OCI-LY3 (cell line): ENCODE measurements at regions not wholly inside any gene's neighbourhood (a gene's known extent, or its start where the extent isn't known, plus 50 kb on each side); places are given as distances from the start of the nearest gene placed in this dataset.

Source experiments
- H2AFZ ChIP-seq: fragments of 200-600, 300-600 bp; shearing (Covaris generic); 2 replicates; pipeline ENCODE4 v1.6.0; 2014; ENCODE audit warnings: antibody characterized with exemption, low read depth, low read length
- H3K27ac ChIP-seq: fragments of 200-600, 300-600 bp; sonication (generic); 2 replicates; pipeline ENCODE4 v1.5.1; 2014; ENCODE audit warnings: mild to moderate bottlenecking, low read length, moderate library complexity, mixed read lengths
- H3K27me3 ChIP-seq: fragments of 200-600, 300-600 bp; sonication (generic); 2 replicates; pipeline ENCODE4 v1.6.1; 2014; ENCODE audit warnings: low read depth, low read length, mixed read lengths
- H3K36me3 ChIP-seq: fragments of 200-600, 300-600 bp; sonication (generic); replicated peaks from 2 replicates; pipeline ENCODE3; 2014; ENCODE audit warnings: low read depth, low read length, mixed read lengths
- H3K4me1 ChIP-seq: fragments of 300-600, 200-600 bp; sonication (generic); 2 replicates; pipeline ENCODE4 v1.6.1; 2014; ENCODE audit warnings: low read length, mixed read lengths
- H3K4me2 ChIP-seq: fragments of 200-600, 300-600 bp; sonication (generic); 2 replicates; pipeline ENCODE4 v1.6.1; 2014; ENCODE audit warnings: low read length, mixed read lengths
- H3K4me3 ChIP-seq: fragments of 300-600, 200-600 bp; sonication (generic); 2 replicates; pipeline ENCODE4 v1.5.1; 2014; ENCODE audit warnings: antibody characterized with exemption, mild to moderate bottlenecking, low read length, moderate library complexity
- H3K79me2 ChIP-seq: fragments of 300-600, 200-600 bp; shearing (Covaris generic); 2 replicates; pipeline ENCODE4 v1.6.1; 2014; ENCODE audit warnings: mild to moderate bottlenecking, low read length, mixed read lengths
- H3K9ac ChIP-seq: fragments of 300-600, 200-600 bp; shearing (Covaris generic); 2 replicates; pipeline ENCODE4 v1.6.0; 2014; ENCODE audit warnings: mild to moderate bottlenecking, low read length, moderate library complexity
- H3K9me3 ChIP-seq: fragments of 200-600, 300-600 bp; shearing (Covaris generic); 2 replicates; pipeline ENCODE4 v1.6.1; 2014; ENCODE audit warnings: low read length, mixed read lengths; ENCODE audit not compliant: insufficient read depth
- H4K20me1 ChIP-seq: fragments of 200-600, 300-600 bp; sonication (generic); 2 replicates; pipeline ENCODE4 v1.6.1; 2016; ENCODE audit warnings: low read length, mixed read lengths; ENCODE audit not compliant: insufficient read depth
- CTCF ChIP-seq: fragments of 200-600, 300-600 bp; sonication (generic); IDR thresholded peaks from 2 replicates; pipeline ENCODE4 v1.5.1; 2014; ENCODE audit warnings: antibody characterized with exemption, low read length, low read depth
- EZH2phosphoT487 ChIP-seq: fragments of 200-600 bp; shearing (Covaris generic); IDR thresholded peaks from 2 replicates; pipeline ENCODE4 v1.6.1; 2018; ENCODE audit warnings: antibody characterized with exemption, mixed run types, low read depth

GRCh38 chr10:81000781-81001180 is 463.1 kb downstream of the SH2D4B start:
- H2AFZ ChIP-seq: no peak overlapping the region
- H3K9ac ChIP-seq: no peak overlapping the region
- no peaks in the 10 kb centered on the region for H3K36me3 ChIP-seq
- H3K9me3 ChIP-seq: no peaks in the 10 kb centered on the region
- H3K4me1 ChIP-seq: no peaks in the 10 kb centered on the region
- H3K79me2 ChIP-seq: no peaks in the 10 kb centered on the region
- H4K20me1 ChIP-seq: no peaks in the 10 kb centered on the region
- no peak overlapping the region for H3K4me3 ChIP-seq
- H3K27ac ChIP-seq: no peak overlapping the region
- no peak for TF ChIP-seq EZH2phosphoT487
- H3K27me3 ChIP-seq: no peaks in the 10 kb centered on the region
- H3K4me2 ChIP-seq: no peak overlapping the region

- Histone ChIP-seq H3K4me2 (no peak overlapping the region), H3K27ac (no peak overlapping the region), H3K4me1 (no peaks in the 10 kb centered on the region), H2AFZ (no peak overlapping the region), H4K20me1 (no peaks in the 10 kb centered on the region), H3K4me3 (no peak overlapping the region), H3K79me2 (no peaks in the 10 kb centered on the region), H3K36me3 (no peaks in the 10 kb centered on the region), H3K27me3 (no peaks in the 10 kb centered on the region), H3K9me3 (no peaks in the 10 kb centered on the region), H3K9ac (no peak overlapping the region)
- TF ChIP-seq EZH2phosphoT487 (no peak), CTCF (no peak)
Observed at GRCh38 chr10:81002382-81002781, 464.7 kb downstream of the SH2D4B start.

- no peaks in the 10 kb centered on the region for H3K4me1 ChIP-seq
- no peak overlapping the region for H3K9ac ChIP-seq
- no peak overlapping the region for H3K27ac ChIP-seq
- no peak overlapping the region for H2AFZ ChIP-seq
- no peak overlapping the region for H3K4me2 ChIP-seq
- no peaks in the 10 kb centered on the region for H3K9me3 ChIP-seq
- no peak overlapping the region for H3K4me3 ChIP-seq
- no peaks in the 10 kb centered on the region for H4K20me1 ChIP-seq
- H3K27me3 ChIP-seq: no peaks in the 10 kb centered on the region
- H3K36me3 ChIP-seq: no peaks in the 10 kb centered on the region
- no peaks in the 10 kb centered on the region for H3K79me2 ChIP-seq
- TF ChIP-seq CTCF: no peak
- no peak for TF ChIP-seq EZH2phosphoT487
Observed at GRCh38 chr10:81007872-81008271, 470.2 kb downstream of the SH2D4B start.

GRCh38 chr10:81008726-81009125 is 471.0 kb downstream of the SH2D4B start:
- Histone ChIP-seq H2AFZ (no peak overlapping the region), H3K9ac (no peak overlapping the region), H3K27ac (no peak overlapping the region), H3K79me2 (no peaks in the 10 kb centered on the region), H4K20me1 (no peaks in the 10 kb centered on the region), H3K9me3 (no peaks in the 10 kb centered on the region), H3K4me3 (no peak overlapping the region), H3K27me3 (no peaks in the 10 kb centered on the region), H3K4me1 (no peaks in the 10 kb centered on the region), H3K4me2 (no peak overlapping the region), H3K36me3 (no peaks in the 10 kb centered on the region)
- TF ChIP-seq CTCF: no peak
- TF ChIP-seq EZH2phosphoT487: no peak

- no peaks in the 10 kb centered on the region for H3K36me3 ChIP-seq
- H3K27ac ChIP-seq: no peak overlapping the region
- H2AFZ ChIP-seq: no peak overlapping the region
- H3K9ac ChIP-seq: no peak overlapping the region
- H3K27me3 ChIP-seq: no peaks in the 10 kb centered on the region
- TF ChIP-seq EZH2phosphoT487: no peak
- no peak for TF ChIP-seq CTCF
- H4K20me1 ChIP-seq: no peaks in the 10 kb centered on the region
- no peaks in the 10 kb centered on the region for H3K4me1 ChIP-seq
- H3K79me2 ChIP-seq: no peaks in the 10 kb centered on the region
- no peak overlapping the region for H3K4me2 ChIP-seq
- no peaks in the 10 kb centered on the region for H3K9me3 ChIP-seq
- H3K4me3 ChIP-seq: no peak overlapping the region
Observed at GRCh38 chr10:81009296-81009695, 471.6 kb downstream of the SH2D4B start.
